ENCODE measurements at regions not wholly inside any gene's neighbourhood (a gene's known extent, or its start where the extent isn't known, plus 50 kb on each side); places are given as distances from the start of the nearest gene placed in this dataset.

DNA sequence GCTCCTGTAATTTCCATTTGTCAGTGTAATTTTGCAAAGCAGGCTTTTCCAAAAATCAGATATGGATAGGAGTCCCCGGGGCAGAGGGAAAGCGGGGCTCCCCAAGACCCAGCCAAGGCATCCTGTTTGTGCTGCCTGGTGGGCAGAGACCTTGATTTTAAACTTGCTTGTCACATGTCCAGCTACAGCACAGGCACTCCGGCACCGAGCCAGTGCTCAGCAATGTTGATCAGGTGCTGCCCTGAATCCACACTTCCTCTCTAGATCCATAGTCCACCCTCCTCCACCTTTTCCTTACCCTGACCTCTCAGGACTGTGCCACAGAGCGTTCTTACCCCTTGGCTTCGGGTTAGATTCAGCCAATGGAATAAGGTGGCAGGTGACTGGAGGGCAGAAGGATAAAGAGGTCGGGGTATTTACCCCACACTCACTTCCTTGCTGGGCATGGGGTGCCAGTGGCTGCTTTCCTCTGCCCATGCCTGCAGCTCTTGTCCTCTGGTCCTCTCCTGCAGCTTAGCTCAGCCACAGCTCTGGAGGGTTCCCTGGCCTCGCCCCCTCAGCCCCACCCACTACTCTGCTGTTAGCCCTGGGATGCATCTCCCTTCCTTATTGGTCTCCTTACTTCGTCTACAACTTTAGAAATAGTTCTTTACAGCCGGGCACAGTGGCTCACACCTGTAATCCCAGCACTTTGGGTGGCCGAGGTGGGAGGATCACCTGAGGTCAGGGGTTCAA is 80.1 kb downstream of the IRF2BPL start:
- 52% methylated on average over 7 of the region's 11 CpGs for WGBS (ENCODE audit: insufficient coverage, low coverage, low lambda C conversion rate, missing lambda C conversion rate)
- Histone ChIP-seq H3K36me3 (no peaks in the 10 kb centered on the region), H3K27me3 (no peaks in the 10 kb centered on the region), H3K4me1 (peaks cover 0 to 31% (median 14%) of the 10 kb centered on the region in 4 donors), H3K27ac (peak overlapping the region; percentile 20 to 63 (median 58)), H3K4me3 (no peak overlapping the region), H3K9me3 (no peaks in the 10 kb centered on the region)
- no peak for TF ChIP-seq POLR2A (IDR thresholded peaks at IDR 0.05)
- TF ChIP-seq, protein P1, sequence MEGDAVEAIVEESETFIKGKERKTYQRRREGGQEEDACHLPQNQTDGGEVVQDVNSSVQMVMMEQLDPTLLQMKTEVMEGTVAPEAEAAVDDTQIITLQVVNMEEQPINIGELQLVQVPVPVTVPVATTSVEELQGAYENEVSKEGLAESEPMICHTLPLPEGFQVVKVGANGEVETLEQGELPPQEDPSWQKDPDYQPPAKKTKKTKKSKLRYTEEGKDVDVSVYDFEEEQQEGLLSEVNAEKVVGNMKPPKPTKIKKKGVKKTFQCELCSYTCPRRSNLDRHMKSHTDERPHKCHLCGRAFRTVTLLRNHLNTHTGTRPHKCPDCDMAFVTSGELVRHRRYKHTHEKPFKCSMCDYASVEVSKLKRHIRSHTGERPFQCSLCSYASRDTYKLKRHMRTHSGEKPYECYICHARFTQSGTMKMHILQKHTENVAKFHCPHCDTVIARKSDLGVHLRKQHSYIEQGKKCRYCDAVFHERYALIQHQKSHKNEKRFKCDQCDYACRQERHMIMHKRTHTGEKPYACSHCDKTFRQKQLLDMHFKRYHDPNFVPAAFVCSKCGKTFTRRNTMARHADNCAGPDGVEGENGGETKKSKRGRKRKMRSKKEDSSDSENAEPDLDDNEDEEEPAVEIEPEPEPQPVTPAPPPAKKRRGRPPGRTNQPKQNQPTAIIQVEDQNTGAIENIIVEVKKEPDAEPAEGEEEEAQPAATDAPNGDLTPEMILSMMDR (IDR thresholded peaks at IDR 0.05), result no peak
- peak in 1 of 3 donors; percentile 47 for DNase-seq
- peak; percentile 13 to 52 (median 34) for ATAC-seq
- intact Hi-C loops (cut with DNase I), result no loop called here

DNA sequence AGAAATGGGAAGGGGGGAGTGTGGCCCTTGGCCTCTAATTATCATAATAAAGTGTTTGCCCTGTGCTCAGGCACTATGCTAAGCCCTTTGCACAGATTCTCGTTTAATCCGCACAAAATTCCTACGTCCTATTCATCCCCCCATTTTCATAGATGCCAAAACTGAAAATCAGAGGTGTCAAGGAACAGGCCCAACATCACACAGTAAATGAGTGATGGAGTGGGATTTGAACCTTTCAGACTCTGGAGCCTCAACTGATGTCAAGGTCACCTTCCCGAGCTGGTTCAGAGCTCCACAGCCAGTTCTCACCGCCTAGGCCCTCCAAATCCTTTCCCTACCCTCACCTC is 80.7 kb downstream of the IRF2BPL start:
- no peak for ATAC-seq
- Histone ChIP-seq H3K27me3 (no peaks in the 10 kb centered on the region), H3K9me3 (no peaks in the 10 kb centered on the region), H3K36me3 (no peaks in the 10 kb centered on the region), H3K4me1 (peaks cover 0 to 28% (median 11%) of the 10 kb centered on the region in 4 donors), H3K27ac (peak overlapping the region; percentile 20 to 63 (median 58)), H3K4me3 (no peak overlapping the region)
- 73% methylated on average over 5 of the region's 5 CpGs for WGBS (ENCODE audit: insufficient coverage, low coverage, low lambda C conversion rate, missing lambda C conversion rate)
- DNase-seq, result no peak
- TF ChIP-seq, protein P1 (IDR thresholded peaks at IDR 0.05), result no peak
- intact Hi-C loops (cut with DNase I), result no loop called here

DNA sequence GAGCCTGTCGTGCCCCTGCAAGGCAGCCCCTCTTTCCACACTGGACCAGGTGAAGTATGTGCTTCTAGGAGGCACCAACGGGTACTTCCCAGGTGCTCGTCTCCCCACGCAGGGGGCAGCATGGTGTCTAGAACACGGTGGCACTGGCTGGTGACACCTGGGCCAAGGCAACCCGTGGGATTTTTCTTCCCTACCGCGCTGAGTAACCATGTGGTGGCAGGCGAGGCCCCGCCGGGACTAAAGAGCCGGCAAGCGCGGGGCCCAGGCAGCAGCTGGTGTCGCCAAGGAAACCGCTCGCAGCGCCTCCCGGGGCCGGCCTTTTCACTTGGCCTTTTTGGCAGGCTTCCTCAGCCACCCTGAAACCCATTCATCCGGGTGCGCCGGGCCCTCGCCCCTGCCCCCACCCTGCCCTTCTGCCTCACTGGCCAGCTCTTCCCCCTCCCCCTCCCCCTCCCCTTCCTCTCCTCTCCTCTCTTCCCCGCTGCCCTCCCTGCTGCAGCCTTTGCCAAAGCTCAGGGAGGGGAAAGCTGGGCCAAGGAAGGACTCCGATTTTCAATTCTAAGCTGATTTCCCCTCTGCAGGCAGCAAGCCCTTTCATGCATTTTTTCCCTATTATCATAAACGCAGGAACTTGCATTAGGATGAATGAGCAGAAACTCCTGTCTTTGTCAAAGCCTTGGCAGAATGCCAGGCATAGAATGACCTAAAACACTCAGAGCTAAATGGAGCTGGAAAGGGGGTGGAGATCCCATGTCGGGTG is 81.2 kb downstream of the IRF2BPL start:
- Histone ChIP-seq H3K4me3 (no peak overlapping the region), H3K27ac (peak overlapping the region; percentile 32 to 63 (median 58)), H3K4me1 (peaks cover 0 to 28% (median 11%) of the 10 kb centered on the region in 4 donors), H3K9me3 (no peaks in the 10 kb centered on the region), H3K27me3 (no peaks in the 10 kb centered on the region), H3K36me3 (no peaks in the 10 kb centered on the region)
- WGBS (ENCODE audit: insufficient coverage, low coverage, low lambda C conversion rate, missing lambda C conversion rate), result under 1% methylated on average over 8 of the region's 28 CpGs
- DNase-seq (peak; percentile 90 to 93 (median 92)), ATAC-seq (peak; percentile 87 to 97 (median 94))
- intact Hi-C loops (cut with DNase I), result no loop called here
- no peak for TF ChIP-seq POLR2A (IDR thresholded peaks at IDR 0.05)
- TF ChIP-seq, protein P1 (IDR thresholded peaks at IDR 0.05), result peak; percentile 49 to 67 (median 61)

DNA sequence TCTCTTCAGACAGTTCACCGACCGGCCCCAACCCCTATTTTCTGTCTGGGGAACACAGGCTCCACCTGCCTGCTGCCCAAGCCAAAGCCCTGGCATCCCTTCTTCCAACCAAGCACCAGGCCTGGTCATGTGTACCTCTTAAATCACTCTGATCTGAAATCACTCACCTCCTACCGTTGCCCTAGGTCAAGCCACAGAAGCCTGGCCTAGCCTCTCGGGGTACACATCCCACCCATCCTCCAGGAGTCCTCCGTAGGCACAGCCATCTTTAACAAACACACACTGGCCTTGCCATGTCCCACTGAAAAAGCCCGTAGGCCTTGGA is 81.8 kb downstream of the IRF2BPL start:
- Histone ChIP-seq H3K9me3 (no peaks in the 10 kb centered on the region), H3K27ac (peak overlapping the region; percentile 25 to 58 (median 32)), H3K4me1 (peaks cover 0 to 28% (median 11%) of the 10 kb centered on the region in 4 donors), H3K27me3 (no peaks in the 10 kb centered on the region), H3K36me3 (no peaks in the 10 kb centered on the region), H3K4me3 (no peak overlapping the region)
- 90% methylated on average over 3 of the region's 6 CpGs for WGBS (ENCODE audit: insufficient coverage, low coverage, low lambda C conversion rate, missing lambda C conversion rate)
- no peak for DNase-seq
- no peak for TF ChIP-seq POLR2A (IDR thresholded peaks at IDR 0.05)
- TF ChIP-seq, protein P1 (IDR thresholded peaks at IDR 0.05), result no peak
- peak in 1 of 4 donors; percentile 2 for ATAC-seq
- intact Hi-C loops (cut with DNase I), result no loop called here

Measured in right lobe of liver (tissue), 6 donors.